ENCODE measurements at regions not wholly inside any gene's neighbourhood (a gene's known extent, or its start where the extent isn't known, plus 50 kb on each side); places are given as distances from the start of the nearest gene placed in this dataset.
"Not testable (repeated sequence)": the region's sequence is repeated elsewhere in the genome, so short reads cannot be mapped to it uniquely, and the experiment has no call there.

DNA sequence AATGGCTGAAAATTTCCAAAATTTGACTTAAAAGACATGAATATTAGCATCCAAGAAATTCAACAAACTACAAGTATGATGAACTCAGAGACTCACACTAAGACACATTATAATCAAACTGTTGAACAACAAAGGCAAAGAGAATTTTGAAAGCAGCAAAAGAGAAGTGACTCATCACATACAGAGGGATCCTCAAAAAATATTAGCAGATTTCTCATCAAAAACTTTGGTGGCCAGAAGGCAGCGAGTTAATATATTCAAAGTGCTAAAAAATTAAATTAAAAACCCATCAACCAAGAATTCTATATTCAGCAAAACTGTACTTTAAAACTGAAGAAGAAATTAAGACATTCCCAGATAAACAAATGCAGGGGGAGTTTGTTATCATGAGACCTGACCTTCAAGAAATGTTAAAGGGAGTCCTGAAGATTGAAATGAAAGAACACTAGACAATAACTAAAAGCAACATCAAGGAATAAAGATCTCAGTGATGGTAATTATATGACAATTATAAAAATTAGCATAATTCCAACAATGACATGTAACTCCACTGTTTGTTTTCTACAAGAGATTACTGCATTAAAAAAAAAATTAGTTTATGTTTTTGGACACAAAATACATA lies 150.0 kb downstream of the RNASET2 start:
- DNase-seq (ENCODE audit: low read depth, low spot score) = no peak

DNA sequence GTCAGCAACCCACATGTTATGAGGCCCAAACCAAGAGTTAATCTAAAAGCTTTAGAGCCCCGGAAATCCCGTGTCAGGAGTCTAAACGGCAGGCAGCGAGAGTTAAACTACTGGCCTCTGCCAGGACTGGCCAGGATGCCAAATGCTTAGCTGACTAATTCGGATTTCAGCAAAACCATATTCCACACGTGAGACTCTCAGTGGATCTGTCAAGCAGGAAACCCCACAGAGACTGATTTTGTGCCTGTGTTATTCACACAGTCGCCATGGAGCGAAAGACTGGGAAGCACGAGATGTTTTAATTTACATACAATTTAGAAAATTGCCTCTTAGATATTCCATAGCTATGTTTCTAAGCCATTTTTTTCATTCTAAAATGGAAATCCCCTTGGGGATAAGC lies 152.9 kb downstream of the RNASET2 start:
- DNase-seq (ENCODE audit: low read depth, low spot score) = peak; percentile 11

DNA sequence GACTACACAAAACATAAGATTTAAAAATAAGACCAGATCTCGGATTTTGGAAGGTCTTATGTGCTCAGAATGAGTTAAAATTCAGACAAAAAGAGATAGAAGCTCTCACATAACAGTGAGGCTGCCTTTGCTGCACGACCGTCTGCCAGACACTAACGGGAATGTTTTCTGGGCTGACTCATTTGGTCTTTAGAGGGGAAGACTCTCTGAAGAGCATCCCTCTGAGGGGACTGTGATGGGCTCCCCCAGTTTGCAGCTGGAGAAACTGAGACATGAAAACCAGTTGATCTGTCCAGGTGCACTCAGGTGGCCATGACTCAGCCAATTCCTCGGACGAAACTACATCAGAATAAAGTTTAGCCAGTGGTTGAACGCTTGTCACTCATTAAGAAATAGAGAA lies 153.9 kb downstream of the RNASET2 start:
- DNase-seq (ENCODE audit: low read depth, low spot score) = no peak

DNA sequence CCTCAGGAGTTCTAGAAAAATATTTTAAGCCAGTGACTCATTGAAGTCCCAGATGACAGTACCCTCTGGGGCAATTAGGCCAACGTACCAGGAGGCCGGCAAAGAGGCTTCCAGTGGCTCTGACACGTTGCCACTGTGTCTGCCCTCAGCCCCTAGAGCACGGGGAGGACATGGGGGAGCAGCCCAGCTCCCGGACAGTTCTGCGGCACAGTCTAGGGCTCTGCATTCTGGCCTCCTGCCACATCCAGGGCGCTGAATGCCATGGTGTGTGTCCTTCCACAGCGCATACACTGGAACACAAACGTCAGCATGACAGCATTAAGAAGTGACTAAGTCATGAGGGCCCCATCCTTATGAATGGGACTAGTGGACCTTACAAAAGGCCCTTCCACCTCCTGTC lies 156.2 kb downstream of the RNASET2 start:
- DNase-seq (ENCODE audit: low read depth, low spot score) = peak; percentile 13

DNA sequence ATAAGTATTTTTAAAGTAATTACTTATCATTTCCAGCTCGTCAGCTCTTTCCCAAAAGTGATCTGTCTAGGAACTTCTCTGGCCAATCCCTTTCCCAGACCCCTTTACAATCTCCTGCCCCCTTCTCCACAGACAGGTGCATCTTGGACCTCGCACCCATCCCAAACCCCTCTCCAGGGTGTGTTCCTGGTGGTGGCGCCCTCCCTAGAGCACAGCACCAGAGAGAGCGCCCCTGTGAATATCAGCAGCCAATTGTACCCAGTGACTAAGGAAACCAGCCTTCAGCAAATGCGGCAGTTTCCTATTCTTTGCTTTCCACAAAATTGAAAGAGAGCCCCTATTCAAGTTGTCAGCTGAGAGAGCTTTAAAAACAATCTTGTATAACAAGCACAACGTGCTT lies 157.7 kb downstream of the RNASET2 start:
- no peak for DNase-seq (ENCODE audit: low read depth, low spot score)

DNA sequence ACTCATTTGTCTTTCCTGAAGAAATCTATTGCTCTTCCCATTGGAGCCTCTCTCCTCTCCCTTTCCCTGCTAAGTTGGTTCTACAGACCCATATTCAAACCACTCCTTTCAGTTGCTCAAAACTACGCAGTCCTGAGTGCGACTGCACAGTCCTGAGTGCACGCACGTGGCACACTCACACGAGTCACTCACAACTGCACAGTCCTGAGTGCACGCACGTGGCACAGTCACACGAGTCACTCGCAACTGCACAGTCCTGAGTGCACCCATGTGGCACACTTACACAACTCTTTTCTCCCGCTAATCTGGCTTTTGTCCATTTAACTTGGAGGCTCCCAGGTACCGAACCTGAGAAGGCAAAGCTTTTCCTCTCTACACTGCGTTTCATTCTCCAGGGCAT lies 159.7 kb downstream of the RNASET2 start:
- DNase-seq (ENCODE audit: low read depth, low spot score) = no peak

DNA sequence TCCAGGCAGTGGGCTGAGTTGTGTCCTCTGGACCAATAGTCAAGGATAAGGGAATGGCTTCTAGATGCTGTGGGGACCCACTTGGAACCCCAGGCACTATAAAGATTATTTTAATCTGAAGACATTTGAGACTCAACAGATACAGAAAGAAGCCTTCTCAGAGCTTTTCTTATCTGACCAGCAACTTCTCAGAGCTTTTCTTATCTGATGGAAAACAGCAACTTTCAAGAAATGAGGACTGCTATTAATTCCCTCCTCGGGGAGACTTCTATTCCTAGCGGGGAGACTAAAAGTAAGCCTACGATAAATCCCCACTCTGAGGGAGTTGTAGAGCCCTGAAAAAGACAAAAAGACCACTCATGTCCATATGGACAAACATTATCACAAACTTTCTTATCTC lies 160.5 kb downstream of the RNASET2 start:
- DNase-seq (ENCODE audit: low read depth, low spot score) = no peak

DNA sequence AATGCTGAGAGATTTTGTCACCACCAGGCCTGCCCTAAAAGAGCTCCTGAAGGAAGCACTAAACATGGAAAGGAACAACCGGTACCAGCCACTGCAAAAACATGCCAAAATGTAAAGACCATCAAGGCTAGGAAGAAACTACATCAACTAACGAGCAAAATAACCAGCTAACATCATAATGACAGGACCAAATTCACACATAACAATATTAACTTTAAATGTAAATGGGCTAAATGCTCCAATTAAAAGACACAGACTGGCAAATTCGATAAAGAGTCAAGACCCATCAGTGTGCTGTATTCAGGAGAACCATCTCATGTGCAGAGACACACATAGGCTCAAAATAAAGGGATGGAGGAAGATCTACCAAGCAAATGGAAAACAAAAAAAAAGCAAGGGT lies 163.8 kb upstream of the RPS6KA2 start:
- DNase-seq (ENCODE audit: low read depth, low spot score) = not testable (repeated sequence)

DNA sequence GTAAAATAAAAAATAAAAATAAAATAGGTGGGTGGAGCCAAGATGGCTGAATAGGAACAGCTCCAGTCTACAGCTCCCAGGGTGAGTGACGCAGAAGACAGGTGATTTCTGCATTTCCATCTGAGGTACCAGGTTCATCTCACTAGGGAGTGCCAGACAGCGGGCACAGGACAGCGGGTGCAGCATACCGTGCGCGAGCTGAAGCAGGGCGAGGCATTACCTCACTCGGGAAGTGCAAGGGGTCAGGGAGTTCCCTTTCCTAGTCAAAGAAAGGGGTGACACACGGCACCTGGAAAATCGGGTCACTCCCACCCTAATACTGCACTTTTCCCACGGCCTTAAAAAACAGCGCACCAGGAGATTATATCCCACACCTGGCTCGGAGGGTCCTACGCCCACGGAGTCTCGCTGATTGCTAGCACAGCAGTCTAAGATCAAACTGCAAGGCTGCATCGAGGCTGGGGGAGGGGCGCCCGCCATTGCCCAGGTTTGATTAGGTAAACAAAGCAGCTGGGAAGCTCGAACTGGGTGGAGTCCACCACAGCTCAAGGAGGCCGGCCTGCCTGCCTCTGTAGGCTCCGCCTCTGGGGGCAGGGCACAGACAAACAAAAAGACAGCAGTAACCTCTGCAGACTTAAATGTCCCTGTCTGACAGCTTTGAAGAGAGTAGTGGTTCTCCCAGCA lies 161.9 kb upstream of the RPS6KA2 start:
- not testable (repeated sequence) for DNase-seq (ENCODE audit: low read depth, low spot score)

DNA sequence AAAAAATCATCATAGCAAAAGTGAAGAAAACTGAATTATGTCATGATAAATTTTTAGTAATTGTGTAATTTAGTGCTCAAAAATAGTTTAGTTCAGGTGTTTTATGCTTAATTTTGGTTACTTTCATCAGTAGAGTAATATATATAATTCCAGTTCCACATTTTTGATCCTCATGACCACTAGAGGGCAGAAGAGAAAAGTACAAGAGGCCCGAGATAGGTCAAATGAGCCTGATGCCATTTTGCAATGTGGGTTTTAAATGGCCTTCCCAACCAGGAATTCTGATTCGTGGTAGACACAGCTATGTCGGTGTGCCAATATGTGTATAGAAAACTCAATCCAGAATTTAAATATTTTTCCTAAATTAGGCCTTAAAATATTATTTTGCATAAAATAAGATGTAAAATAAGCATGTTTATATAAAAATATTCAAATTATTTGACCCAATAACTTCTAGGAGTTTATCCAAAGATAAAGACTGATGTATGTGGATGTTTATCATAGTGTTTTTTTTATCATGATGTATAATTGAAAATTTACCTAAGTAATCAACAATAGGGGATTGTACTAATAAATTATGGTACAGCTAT lies 159.7 kb upstream of the RPS6KA2 start:
- peak; percentile 74 for DNase-seq (ENCODE audit: low read depth, low spot score)

DNA sequence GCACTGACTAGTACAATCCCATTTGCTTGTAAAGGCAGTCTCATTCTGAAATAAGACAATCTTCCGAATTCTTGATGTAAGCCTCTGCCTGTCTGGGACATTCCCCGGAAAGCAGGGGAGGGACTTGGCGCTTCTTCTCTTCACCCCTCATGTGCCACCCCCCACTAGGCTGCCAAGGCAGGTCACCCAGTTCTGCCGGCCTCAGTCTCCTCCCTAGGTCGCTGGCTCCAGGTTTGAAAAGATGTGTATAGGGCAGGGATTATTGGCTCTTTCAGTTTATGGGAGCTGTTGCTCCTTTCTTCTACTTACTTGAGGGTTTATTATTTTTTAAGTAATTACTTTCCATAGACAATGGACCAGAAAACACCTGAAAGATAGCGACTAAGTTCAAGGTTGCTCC lies 158.1 kb upstream of the RPS6KA2 start:
- DNase-seq (ENCODE audit: low read depth, low spot score) = no peak

DNA sequence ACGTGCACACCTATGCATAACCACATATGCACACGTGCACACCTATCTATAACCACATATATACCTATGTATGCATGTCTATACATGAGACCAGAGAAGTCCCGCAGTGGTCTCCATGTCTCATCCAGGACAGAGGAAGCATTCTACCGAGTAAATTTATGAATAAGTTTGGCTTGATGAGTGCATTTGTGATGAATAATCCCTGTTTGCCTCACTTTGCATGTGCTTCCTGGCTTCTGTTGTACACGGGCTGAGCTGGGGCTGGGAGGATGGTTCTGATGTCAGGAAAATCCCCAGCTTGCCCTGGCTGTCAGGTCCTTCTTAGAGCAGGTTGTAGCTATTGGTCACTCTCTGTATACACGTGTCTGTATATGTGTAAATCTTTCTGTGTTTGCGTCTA lies 157.6 kb upstream of the RPS6KA2 start:
- no peak for DNase-seq (ENCODE audit: low read depth, low spot score)

DNA sequence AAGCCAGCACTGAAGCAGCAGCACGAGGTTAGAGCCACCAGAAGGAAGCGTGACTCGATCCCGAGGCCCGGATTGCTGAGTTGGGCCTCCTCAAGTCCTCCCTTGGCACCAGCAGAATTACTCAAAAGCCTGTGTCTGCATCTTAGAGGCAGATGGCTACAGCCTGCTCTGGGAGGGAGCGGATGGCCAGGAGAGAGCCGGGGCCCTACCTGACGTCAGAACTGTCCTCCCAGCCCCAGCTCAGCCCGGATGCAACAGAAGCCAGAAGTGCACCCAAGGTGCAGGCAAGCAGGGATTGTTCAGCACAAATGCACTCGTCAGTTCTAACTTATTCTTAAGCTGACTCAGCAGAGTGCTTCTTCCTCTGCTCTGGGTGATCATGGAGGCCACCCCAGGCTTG lies 155.5 kb upstream of the RPS6KA2 start:
- no peak for DNase-seq (ENCODE audit: low read depth, low spot score)

DNA sequence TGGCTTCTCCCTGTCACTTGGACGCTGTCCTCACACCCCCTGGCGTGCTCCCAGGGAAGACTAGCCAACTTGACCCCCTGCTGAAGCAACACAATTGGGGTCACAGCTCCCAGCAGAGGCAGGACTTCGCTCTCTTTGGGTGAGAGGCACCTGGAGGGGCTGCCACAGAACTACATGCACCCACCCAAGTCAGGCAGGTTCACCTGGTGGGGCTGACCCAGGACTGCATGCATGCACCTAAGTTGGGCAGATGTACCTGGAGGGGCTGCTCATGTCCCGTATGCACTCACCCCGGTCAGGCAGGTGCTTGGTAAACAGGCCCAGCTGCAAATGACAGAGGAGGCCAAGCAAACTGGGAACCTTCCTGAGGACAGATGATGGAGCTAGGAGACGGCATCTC lies 154.3 kb upstream of the RPS6KA2 start:
- DNase-seq (ENCODE audit: low read depth, low spot score) = no peak

DNA sequence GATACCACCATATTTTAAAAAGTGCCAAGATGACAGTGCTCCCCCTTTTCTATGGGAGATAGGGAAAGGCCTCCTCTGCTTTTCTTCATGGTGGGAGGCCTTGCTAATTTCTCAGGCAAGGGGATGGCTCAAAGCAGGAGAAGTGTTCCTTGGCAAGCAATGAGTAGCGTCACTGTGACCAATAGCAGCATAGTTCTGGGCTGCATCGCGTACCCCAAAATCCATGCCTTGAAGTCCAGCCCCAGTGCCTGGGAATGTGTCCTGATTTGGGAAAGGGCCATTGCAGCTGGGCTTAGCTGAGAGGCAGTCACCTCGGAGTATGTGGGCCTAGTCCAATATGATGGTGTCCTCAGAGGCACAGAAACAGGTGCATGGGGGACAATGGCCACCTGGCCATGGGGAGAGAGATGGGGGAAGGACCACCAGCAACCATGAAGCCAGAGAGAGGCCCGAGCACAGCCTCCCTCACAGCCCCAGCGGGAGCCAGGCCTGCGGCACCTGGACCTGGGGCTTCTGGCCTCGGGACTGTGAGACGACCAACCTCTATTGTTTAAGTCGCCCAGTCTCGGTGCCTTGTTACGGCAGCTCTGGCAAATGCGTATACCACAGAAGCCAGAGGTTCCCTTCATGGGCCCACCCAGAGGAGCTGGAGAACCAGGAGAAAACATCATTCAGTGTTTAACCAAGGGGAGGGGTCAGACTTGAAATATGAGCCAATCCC lies 153.1 kb upstream of the RPS6KA2 start:
- no peak for DNase-seq (ENCODE audit: low read depth, low spot score)

DNA sequence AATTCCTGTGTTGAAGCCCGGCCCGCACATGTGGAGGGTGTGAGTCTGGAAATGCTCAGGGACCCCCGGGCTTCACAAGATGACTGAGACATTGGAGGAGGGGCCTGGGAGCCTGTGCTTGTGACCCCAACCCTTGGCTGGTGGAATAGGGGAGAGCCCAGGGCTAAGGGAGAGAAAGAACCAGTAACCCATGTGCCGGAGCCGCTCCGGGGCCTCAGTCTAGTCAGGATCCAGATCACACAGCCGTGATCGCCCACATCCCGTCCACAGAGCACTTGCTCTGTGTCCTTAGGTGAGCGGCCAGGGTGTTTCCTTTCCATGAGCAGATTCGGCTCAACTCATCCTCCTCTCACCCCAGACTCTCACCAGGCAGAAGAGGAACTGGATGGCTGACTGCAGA lies 152.3 kb upstream of the RPS6KA2 start:
- DNase-seq (ENCODE audit: low read depth, low spot score) = no peak

DNA sequence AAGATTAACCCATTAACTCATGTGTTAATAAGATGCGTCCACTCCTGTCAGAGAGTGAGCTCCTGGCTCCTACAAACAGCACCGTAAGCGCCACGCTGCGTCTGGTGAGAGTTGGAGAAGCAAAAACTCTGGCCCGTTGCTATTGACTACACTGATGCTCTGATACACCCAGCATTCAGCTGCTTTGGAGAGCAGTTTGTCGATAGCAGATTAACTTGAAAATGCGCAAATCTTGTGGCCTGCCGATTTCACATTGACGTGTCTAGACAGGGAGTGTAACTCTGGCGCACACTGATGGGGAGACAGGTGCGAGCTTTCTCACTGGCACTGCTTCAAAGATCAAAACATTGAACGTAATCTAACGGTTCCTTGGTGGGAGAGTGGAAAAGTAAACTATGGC lies 151.7 kb upstream of the RPS6KA2 start:
- no peak for DNase-seq (ENCODE audit: low read depth, low spot score)

DNA sequence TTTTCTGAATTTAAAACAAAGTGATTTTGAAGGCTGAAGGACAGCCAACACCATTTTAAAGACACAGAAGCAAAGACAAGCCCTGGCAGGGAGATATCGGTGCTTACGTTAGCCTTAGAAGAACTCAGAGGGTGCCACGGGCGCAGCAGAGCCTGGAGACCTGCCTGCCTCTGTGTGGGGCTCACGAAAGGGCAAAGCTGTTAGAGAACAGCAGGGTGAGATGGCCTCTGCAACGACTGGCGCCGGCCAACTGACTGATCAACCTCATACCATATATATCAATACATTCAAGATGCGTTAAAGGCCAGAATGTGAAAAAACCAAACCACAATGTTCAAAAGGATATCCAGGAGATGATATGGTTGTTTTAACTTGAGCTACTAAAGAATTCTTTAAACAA lies 151.0 kb upstream of the RPS6KA2 start:
- DNase-seq (ENCODE audit: low read depth, low spot score) = no peak

DNA sequence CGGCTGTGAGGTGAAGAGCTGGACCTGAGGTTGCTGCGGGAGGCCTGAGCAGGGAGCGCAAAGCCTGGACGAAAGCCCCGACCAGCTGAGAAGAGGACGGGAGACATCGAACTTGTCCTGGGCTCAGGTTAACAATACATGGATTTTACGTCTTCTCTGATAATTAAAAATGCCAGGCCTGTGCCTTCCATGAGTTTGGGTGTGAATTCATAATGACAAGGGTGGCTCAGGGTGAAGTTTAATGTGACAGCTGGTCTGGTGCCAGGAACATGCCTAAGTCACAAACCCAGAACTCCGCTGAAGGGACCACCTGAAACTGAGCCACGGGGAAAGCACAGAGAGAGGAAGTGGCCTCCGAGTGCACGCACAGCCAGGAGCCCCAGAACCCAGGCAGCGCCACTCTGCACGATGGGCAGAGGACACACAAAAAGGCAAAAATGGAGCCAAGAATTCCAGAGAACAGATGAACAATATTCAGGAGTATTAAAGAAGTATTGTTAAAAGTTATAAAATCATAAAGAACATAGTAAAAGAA lies 150.1 kb upstream of the RPS6KA2 start:
- DNase-seq (ENCODE audit: low read depth, low spot score) = no peak

DNA sequence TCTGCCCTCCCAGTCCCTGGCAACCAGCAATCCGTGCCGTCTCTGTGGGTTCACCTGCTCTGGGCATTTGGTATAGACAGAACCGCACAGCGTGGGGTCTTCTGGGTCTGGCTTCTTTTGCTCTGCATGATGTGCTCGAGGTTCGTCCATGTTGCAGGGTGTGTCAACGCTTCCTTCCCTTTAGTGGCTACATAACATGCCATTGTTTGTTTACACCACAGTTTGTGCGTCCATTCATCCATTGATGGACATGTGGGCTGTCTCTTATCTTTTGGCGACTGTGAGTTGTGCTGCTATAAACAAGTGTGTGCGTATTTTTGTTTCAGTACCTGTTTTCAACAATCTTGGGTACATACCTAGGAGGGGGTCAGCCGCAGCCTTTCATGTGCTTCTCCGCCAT lies 149.5 kb upstream of the RPS6KA2 start:
- no peak for DNase-seq (ENCODE audit: low read depth, low spot score)

DNA sequence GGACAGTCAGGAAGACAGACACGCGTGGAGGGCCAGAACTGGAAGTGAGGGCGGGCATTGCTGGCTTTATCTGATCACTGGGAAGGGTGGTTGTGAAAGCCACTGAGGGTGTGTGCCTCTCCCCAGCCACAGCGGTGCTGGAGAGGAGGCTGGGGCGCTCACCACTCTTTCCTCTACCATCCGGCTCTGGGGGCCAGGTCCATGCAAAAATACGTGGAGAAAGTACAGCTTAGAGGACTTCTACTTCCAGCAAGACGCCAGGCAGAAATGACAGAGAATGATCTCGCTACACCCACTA lies 148.8 kb upstream of the RPS6KA2 start:
- DNase-seq (ENCODE audit: low read depth, low spot score) = no peak

DNA sequence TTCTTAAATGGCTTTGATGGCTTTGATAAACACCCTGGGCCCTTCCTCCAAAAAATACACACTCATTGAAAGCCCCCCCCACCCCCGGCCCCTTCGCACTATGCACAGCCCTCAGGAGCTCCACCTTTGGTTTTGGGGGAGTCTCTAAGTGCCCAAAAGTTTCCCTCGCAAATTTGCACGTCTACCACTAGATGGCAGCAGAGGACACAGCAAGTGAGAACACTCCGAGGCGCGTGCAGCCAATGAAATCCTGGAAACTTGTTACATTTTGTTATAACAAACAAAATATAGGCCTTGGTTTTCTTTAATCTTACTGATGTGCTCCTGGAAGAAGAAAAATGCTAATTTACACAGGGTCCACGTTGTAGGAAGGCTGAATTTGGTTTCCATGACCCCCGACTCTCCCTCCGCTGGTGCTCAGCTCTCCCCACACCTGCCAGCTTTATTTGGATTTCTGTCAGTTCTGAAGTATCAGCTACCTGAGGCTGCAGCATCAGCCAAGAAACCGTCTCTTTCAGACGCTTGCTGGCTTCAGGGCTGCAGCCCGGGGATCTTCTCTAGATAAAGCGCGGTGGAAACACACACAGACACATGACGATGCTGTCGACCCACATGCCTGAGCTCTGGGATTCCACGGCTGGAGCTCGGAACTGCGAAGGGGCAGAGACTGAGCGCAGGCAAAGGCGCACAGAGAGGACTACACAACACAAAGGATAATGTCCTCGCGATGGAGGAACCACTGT lies 148.3 kb upstream of the RPS6KA2 start:
- DNase-seq (ENCODE audit: low read depth, low spot score) = peak; percentile 83

Measured in astrocyte of the hippocampus (primary cell).